Lower lobe of right lung (tissue), 2 donors: ENCODE measurements at regions not wholly inside any gene's neighbourhood (a gene's known extent, or its start where the extent isn't known, plus 50 kb on each side); places are given as distances from the start of the nearest gene placed in this dataset.
"Not testable (repeated sequence)": the region's sequence is repeated elsewhere in the genome, so short reads cannot be mapped to it uniquely, and the experiment has no call there.

Experiments used
- ATAC-seq, 2 donors: fragments of 200-7000 bp; cut with Tn5 transposase; one replicate each; pipeline ENCODE4 v1.9.1; 2020 to 2022; ENCODE audit warnings: mild to moderate bottlenecking in 2 of 2, moderate library complexity in 2 of 2
- DNase-seq: peaks from one replicate; pipeline ENCODE4 v3.0.0-alpha.2; 2020
- H3K27ac ChIP-seq: fragments of 200-600 bp; one replicate; pipeline ENCODE4 v1.8.0; 2022
- H3K27me3 ChIP-seq: fragments of 200-600 bp; one replicate; pipeline ENCODE4 v1.8.0; 2022; ENCODE audit warnings: low read depth
- H3K36me3 ChIP-seq: fragments of 200-600 bp; one replicate; pipeline ENCODE4 v1.8.0; 2022; ENCODE audit warnings: mild to moderate bottlenecking
- H3K4me1 ChIP-seq: fragments of 200-600 bp; one replicate; pipeline ENCODE4 v1.8.0; 2022
- H3K4me3 ChIP-seq: fragments of 200-600 bp; one replicate; pipeline ENCODE4 v1.8.0; 2022; ENCODE audit warnings: mild to moderate bottlenecking
- H3K9me3 ChIP-seq: fragments of 200-600 bp; one replicate; pipeline ENCODE4 v1.8.0; 2022
- CTCF ChIP-seq: fragments of 200-600 bp; IDR thresholded peaks from one replicate; pipeline ENCODE4 v1.8.0; 2022; ENCODE audit warnings: antibody characterized with exemption, mild to moderate bottlenecking
- intact Hi-C: fragments of 100-400 bp; cut with DNase I; formaldehyde crosslinking; loops from one replicate; pipeline ENCODE4 v1.11.0; 2022
- donor health status: DM: no; HTN: yes; CAD: no; lungs with severe emphysema.

DNA sequence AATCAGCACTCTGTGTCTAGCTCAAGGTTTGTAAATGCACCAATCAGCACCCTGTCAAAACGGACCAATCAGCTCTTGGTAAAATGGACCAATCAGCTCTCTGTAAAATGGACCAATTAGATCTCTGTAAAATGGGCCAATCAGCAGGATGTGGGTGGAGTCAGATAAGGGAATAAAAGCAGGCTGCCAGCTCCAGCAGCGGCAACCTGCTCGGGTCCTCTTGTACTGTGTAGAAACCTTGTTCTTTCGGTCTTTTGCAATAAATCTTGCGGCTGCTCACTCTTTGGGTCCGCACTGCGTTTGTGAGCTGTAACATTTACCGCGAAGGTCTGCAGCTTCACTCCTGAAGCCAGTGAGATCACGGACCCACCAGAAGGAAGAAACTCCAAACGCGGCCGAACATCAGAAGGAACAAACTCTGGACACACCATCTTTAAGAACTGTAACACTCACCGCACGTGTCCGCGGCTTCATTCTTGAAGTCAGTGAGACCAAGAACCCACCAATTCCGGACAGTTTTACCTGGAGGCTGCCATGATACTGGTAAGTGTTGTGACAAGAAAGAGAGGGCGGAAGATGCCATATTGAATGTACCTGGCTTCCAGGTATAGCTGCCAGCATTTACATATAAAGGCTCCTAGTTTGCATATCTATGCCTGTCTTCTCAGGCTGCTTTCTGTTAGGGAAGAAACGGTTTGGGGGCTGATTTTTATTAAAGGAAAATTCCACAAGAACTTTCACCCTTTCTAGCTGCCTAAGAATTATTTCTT, 758.5 kb upstream of the CTNND2 start:
- DNase-seq, result no peak

DNA sequence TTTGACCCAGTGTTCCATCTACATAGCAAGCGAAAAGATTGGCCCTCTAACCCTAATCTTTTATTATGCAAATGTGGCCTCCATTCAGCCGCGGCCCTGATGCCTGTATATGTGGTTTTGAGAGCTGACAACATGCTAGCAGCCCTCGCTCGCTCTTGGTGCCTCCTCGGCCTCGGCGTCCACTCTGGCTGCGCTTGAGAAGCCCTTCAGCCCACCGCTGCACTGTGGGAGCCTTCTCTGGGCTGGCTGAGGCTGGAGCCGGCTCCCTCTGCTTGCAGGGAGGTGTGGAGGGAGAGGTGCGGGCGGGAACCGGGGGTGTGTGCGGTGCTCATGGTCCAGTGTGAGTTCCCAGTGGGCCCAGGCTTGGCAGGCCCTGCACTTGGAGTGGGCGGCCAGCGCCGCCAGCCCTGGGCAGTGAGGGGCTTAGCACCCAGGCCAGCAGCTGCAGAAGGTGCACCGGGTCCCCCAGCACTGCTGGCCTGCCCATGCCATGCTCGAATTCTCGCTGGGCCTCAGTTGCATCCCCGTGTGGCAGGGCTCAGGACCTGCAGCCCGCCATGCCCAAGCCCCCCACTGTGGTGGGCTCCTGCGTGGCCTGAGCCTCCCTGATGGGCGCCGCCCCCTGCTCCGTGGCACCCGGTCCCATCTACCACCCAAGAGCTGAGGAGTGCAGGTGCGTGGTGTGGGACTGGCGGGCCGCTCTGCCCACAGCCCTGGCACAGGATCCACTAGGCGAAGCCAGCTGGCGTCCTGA, 757.5 kb upstream of the CTNND2 start:
- H3K4me1 ChIP-seq, result no peaks in the 10 kb centered on the region
- ATAC-seq (peak in 1 of 2 donors; percentile 39), DNase-seq (no peak)
- TF ChIP-seq CTCF, result no peak
- no peak overlapping the region for H3K4me3 ChIP-seq
- H3K9me3 ChIP-seq, result no peaks in the 10 kb centered on the region
- no peak overlapping the region for H3K27ac ChIP-seq
- intact Hi-C loops, result no loop called here
- no peaks in the 10 kb centered on the region for H3K36me3 ChIP-seq
- H3K27me3 ChIP-seq, result no peaks in the 10 kb centered on the region

More for the DNA sequence above, 758.5 kb upstream of the CTNND2 start:
- H3K27me3 ChIP-seq, result no peaks in the 10 kb centered on the region
- TF ChIP-seq CTCF, result no peak
- no peaks in the 10 kb centered on the region for H3K36me3 ChIP-seq
- ATAC-seq, result no peak
- H3K27ac ChIP-seq, result no peak overlapping the region
- H3K4me1 ChIP-seq, result no peaks in the 10 kb centered on the region
- intact Hi-C loops, result no loop called here
- H3K9me3 ChIP-seq, result no peaks in the 10 kb centered on the region
- no peak overlapping the region for H3K4me3 ChIP-seq

DNA sequence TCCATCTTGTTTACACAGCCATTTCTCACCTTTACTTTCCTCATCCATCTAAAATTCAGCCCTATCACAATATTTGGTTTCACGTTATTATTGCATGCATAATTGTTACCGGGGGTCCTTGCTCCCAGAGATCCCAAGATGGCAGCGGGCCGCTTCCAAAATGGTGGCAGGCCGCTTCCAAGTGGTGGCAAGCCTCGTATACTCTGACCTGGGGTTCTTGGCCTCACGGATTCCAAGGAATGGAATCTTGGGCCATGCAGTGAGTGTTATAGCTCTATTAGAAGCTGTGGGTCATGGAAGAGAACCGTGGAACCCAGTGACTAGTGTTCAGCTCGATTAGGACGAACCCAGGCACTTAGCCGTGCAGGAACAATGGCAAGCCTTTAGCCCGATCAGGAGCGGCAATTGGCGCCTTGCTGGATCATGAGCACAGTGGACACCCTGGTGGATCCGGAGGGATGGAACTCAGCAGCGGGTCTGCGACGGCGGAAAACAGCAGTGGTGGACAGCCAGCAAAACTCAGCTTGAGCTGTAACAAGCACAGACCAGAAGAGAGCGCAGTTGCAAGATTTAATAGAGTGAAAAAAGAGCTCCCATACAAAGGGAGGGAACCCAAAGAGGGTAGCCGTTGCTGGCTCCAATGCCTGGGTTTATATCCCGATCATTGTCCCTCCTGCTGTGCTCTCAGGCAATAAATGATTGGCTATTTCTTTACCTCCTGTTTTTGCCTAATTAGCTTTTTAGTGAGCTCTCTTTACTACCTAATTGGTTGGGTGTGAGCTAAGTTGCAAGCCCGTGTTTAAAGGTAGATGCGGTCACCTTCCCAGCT, 756.2 kb upstream of the CTNND2 start:
- H3K27me3 ChIP-seq, ATAC-seq, H3K36me3 ChIP-seq, H3K27ac ChIP-seq, intact Hi-C loops, H3K4me3 ChIP-seq, H3K4me1 ChIP-seq, H3K9me3 ChIP-seq, DNase-seq: not testable (repeated sequence)

GRCh38 chr5:12659686-12660085, 755.4 kb upstream of the CTNND2 start:
- no peaks in the 10 kb centered on the region for H3K36me3 ChIP-seq
- no peak overlapping the region for H3K4me3 ChIP-seq
- H3K9me3 ChIP-seq, result no peaks in the 10 kb centered on the region
- intact Hi-C loops, result no loop called here
- ATAC-seq (no peak), DNase-seq (no peak)
- H3K4me1 ChIP-seq, result no peaks in the 10 kb centered on the region
- no peak overlapping the region for H3K27ac ChIP-seq
- H3K27me3 ChIP-seq, result no peaks in the 10 kb centered on the region
- TF ChIP-seq CTCF, result no peak

- intact Hi-C loops, result no loop called here
- no peaks in the 10 kb centered on the region for H3K27me3 ChIP-seq
- H3K4me3 ChIP-seq, result no peak overlapping the region
- no peaks in the 10 kb centered on the region for H3K36me3 ChIP-seq
- ATAC-seq (no peak), DNase-seq (no peak)
- H3K9me3 ChIP-seq, result no peaks in the 10 kb centered on the region
- no peak overlapping the region for H3K27ac ChIP-seq
- no peaks in the 10 kb centered on the region for H3K4me1 ChIP-seq
- TF ChIP-seq CTCF, result no peak
Observed at GRCh38 chr5:12658871-12659446, 754.7 kb upstream of the CTNND2 start.

DNA sequence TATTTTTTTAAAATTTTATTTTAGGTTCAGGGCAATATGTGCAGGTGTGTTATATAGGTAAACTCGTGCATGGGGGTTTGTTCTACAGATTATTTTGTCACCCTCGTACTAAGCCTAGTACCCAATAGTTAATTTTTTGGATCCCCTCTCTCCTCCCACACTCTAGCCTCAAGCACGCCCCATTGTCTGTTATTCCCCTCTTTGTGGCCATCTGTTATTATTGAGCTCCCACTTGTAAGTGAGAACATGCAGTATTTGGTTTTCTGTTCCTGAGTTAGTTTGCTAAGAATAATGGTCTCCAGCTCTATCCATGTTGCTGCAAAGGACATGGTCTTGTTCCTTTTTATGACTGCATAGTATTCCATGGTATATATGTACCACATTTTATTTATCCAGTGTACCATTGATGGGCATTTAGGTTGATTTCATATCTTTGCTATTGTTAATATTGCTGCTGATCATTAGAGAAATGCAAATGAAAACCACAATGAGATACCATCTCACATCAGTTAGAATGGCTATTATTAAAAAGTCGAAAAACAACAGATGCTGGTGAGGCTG, 753.7 kb upstream of the CTNND2 start:
- H3K4me3 ChIP-seq, H3K4me1 ChIP-seq, DNase-seq, H3K27ac ChIP-seq, ATAC-seq, H3K9me3 ChIP-seq, H3K27me3 ChIP-seq, intact Hi-C loops, H3K36me3 ChIP-seq: not testable (repeated sequence)
